PC-3 (cell line): ENCODE measurements at regions not wholly inside any gene's neighbourhood (a gene's known extent, or its start where the extent isn't known, plus 50 kb on each side); places are given as distances from the start of the nearest gene placed in this dataset.
"Not testable (repeated sequence)": the region's sequence is repeated elsewhere in the genome, so short reads cannot be mapped to it uniquely, and the experiment has no call there.

Experiments used
- CTCF ChIP-seq: fragments of 300-600 bp; sonication (generic); conservative IDR thresholded peaks from 2 replicates; pipeline ENCODE4 v1.5.1; 2017; ENCODE audit warnings: antibody characterized with exemption, low read depth, mild to moderate bottlenecking, low read length
- EZH2 ChIP-seq: fragments of 300-600 bp; sonication (generic); IDR thresholded peaks from one replicate; pipeline ENCODE4 v1.6.1; 2017; ENCODE audit warnings: antibody characterized with exemption, mild to moderate bottlenecking, low read length; ENCODE audit not compliant: unreplicated experiment
- EZH2phosphoT487 ChIP-seq: fragments of 300-600 bp; sonication (generic); IDR thresholded peaks from 2 replicates; pipeline ENCODE4 v1.6.1; 2018; ENCODE audit warnings: mild to moderate bottlenecking, antibody characterized with exemption, low read length, borderline replicate concordance

DNA sequence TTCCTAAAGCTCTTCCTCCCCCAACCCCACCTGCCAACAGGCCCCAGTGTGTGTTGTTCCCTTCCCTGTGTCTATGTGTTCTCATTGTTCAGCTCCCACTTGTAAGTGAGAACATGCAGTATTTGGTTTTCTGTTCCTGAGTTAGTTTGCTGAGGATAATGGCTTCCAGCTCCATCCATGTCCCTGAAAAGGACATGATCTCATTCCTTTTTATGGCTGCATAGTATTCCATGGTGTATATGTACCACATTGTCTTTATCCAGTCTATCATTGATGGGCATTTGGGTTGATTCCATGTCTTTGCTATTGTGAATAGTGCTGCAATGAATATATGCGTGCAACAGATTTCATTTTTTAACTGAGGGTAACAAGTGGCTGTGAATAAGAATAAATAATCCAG lies 69.0 kb upstream of the FHIP2A start:
- not testable (repeated sequence) for TF ChIP-seq CTCF, EZH2, EZH2phosphoT487
